DOHH2 (cell line): ENCODE measurements at regions not wholly inside any gene's neighbourhood (a gene's known extent, or its start where the extent isn't known, plus 50 kb on each side); places are given as distances from the start of the nearest gene placed in this dataset.

Experiments used
- H3F3A ChIP-seq: fragments of 200-600 bp; sonication (generic), shearing (Covaris generic); 2 replicates; pipeline ENCODE4 v1.6.0; 2016; ENCODE audit warnings: antibody characterized with exemption, mild to moderate bottlenecking; ENCODE audit not compliant: control insufficient read depth, insufficient read depth
- H3K27ac ChIP-seq: fragments of 200-600 bp; sonication (generic); 2 replicates; pipeline ENCODE4 v1.5.1; 2014; ENCODE audit warnings: low read depth, mild to moderate bottlenecking, low read length, moderate library complexity
- H3K27me3 ChIP-seq: fragments of 200-600 bp; sonication (generic); 2 replicates; pipeline ENCODE4 v1.6.1; 2014; ENCODE audit warnings: mild to moderate bottlenecking, low read length, mixed read lengths; ENCODE audit not compliant: control insufficient read depth
- H3K36me3 ChIP-seq: fragments of 200-600 bp; sonication (generic); 2 replicates; pipeline ENCODE4 v1.6.1; 2014; ENCODE audit warnings: mild to moderate bottlenecking, low read length, moderate library complexity, mixed read lengths; ENCODE audit not compliant: control insufficient read depth
- H3K4me1 ChIP-seq: fragments of 200-600 bp; sonication (generic); 2 replicates; pipeline ENCODE4 v1.6.1; 2014; ENCODE audit warnings: mild to moderate bottlenecking, low read length, mixed read lengths; ENCODE audit not compliant: control insufficient read depth
- H3K4me2 ChIP-seq: fragments of 200-600 bp; sonication (generic); 2 replicates; pipeline ENCODE4 v1.6.0; 2014; ENCODE audit warnings: mild to moderate bottlenecking, low read length, moderate library complexity
- H3K4me3 ChIP-seq: fragments of 200-600 bp; sonication (generic); 2 replicates; pipeline ENCODE4 v1.5.1; 2014; ENCODE audit warnings: mild to moderate bottlenecking, low read length, mixed read lengths
- H3K79me2 ChIP-seq: fragments of 200-600 bp; sonication (generic); 2 replicates; pipeline ENCODE4 v1.6.1; 2014; ENCODE audit warnings: mild to moderate bottlenecking, low read length, mixed read lengths; ENCODE audit not compliant: control insufficient read depth
- H3K9me2 ChIP-seq: fragments of 200-600 bp; sonication (generic); replicated peaks from 2 replicates; pipeline ENCODE4 v1.6.1; 2014; ENCODE audit warnings: mild to moderate bottlenecking, low read length, mixed read lengths; ENCODE audit not compliant: control insufficient read depth
- H3K9me3 ChIP-seq: fragments of 200-600 bp; sonication (generic); 2 replicates; pipeline ENCODE4 v1.6.1; 2014; ENCODE audit warnings: antibody characterized with exemption, low read length, mixed read lengths; ENCODE audit not compliant: control insufficient read depth, insufficient read depth
- H4K20me1 ChIP-seq: fragments of 200-600 bp; sonication (generic); 2 replicates; pipeline ENCODE4 v1.6.0; 2014; ENCODE audit warnings: low read depth, mild to moderate bottlenecking, antibody characterized with exemption, low read length, moderate library complexity; ENCODE audit not compliant: control insufficient read depth, insufficient read depth
- EZH2phosphoT487 ChIP-seq: fragments of 200-600 bp; sonication (generic); IDR thresholded peaks from 2 replicates; pipeline ENCODE4 v1.6.1; 2017; ENCODE audit warnings: borderline replicate concordance, mild to moderate bottlenecking, antibody characterized with exemption, low read length, moderate library complexity, mixed read lengths
- TF ChIP-seq, protein P1 (sequence below): fragments of 200-600 bp; sonication (generic); IDR thresholded peaks from one replicate; pipeline ENCODE4 v1.5.1; 2014; ENCODE audit warnings: antibody characterized with exemption, mild to moderate bottlenecking, low read depth, low read length; ENCODE audit not compliant: poor library complexity, severe bottlenecking

GRCh38 chr20:60629206-60629605 lies 622.9 kb upstream of the CDH4 start:
- TF ChIP-seq, protein P1, sequence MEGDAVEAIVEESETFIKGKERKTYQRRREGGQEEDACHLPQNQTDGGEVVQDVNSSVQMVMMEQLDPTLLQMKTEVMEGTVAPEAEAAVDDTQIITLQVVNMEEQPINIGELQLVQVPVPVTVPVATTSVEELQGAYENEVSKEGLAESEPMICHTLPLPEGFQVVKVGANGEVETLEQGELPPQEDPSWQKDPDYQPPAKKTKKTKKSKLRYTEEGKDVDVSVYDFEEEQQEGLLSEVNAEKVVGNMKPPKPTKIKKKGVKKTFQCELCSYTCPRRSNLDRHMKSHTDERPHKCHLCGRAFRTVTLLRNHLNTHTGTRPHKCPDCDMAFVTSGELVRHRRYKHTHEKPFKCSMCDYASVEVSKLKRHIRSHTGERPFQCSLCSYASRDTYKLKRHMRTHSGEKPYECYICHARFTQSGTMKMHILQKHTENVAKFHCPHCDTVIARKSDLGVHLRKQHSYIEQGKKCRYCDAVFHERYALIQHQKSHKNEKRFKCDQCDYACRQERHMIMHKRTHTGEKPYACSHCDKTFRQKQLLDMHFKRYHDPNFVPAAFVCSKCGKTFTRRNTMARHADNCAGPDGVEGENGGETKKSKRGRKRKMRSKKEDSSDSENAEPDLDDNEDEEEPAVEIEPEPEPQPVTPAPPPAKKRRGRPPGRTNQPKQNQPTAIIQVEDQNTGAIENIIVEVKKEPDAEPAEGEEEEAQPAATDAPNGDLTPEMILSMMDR, result no peak
- TF ChIP-seq EZH2phosphoT487, result no peak
- H3K9me2 ChIP-seq, result no peaks in the 10 kb centered on the region
- no peaks in the 10 kb centered on the region for H4K20me1 ChIP-seq
- no peak overlapping the region for H3K4me2 ChIP-seq
- no peaks in the 10 kb centered on the region for H3K79me2 ChIP-seq
- no peaks in the 10 kb centered on the region for H3K27me3 ChIP-seq
- no peaks in the 10 kb centered on the region; the same call in 1 of the 2 replicates for H3K9me3 ChIP-seq
- no peaks in the 10 kb centered on the region for H3F3A ChIP-seq
- no peaks in the 10 kb centered on the region for H3K36me3 ChIP-seq
- no peak overlapping the region for H3K27ac ChIP-seq
- H3K4me1 ChIP-seq, result no peaks in the 10 kb centered on the region
- H3K4me3 ChIP-seq, result no peak overlapping the region

- Histone ChIP-seq H3K4me1 (no peaks in the 10 kb centered on the region), H3K27ac (no peak overlapping the region), H3F3A (no peaks in the 10 kb centered on the region), H4K20me1 (no peaks in the 10 kb centered on the region), H3K9me2 (no peaks in the 10 kb centered on the region), H3K4me3 (no peak overlapping the region), H3K79me2 (no peaks in the 10 kb centered on the region), H3K4me2 (no peak overlapping the region), H3K9me3 (no peaks in the 10 kb centered on the region; the same call in 1 of the 2 replicates), H3K27me3 (no peaks in the 10 kb centered on the region), H3K36me3 (no peaks in the 10 kb centered on the region)
- no peak for TF ChIP-seq EZH2phosphoT487
- TF ChIP-seq, protein P1, result no peak
Observed at GRCh38 chr20:60630609-60631008, 621.5 kb upstream of the CDH4 start.

DNA sequence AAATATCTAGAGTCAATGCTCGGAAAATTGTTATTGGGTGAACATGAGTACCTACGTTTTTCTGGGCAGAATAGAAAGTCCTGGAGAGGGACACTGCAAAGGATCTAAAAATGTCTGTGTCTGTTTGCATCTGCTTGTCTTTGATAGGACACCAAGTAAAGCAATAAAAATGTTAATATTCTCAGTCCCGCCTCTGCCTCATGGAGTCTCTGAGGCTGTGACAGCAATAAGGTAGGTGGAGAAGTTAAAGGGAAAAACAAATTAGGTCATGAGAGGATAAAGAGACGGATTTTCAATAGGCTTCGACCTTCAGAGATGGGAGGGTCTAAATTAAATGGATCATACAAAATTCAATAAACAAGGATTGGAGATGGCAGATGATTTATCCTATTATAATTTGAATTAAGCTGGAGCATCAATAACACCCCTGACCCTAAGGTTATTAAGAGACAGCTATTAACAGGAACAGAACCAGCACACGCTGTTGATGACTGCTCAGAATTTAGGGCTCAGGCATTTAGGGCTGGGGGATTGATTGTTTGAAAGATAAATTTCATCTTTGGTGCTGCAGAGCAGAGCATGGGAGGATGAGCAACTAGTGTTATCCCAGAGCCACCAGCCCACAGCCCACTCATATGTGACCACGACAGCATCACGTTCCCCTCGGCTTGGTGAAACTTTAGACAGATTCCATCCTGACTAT lies 620.3 kb upstream of the CDH4 start:
- no peaks in the 10 kb centered on the region for H3K27me3 ChIP-seq

More for the DNA sequence above, 620.3 kb upstream of the CDH4 start:
- H3K27ac ChIP-seq, result no peak overlapping the region
- H3K9me3 ChIP-seq, result no peaks in the 10 kb centered on the region; the same call in 1 of the 2 replicates
- no peaks in the 10 kb centered on the region for H3K4me1 ChIP-seq
- H4K20me1 ChIP-seq, result no peaks in the 10 kb centered on the region
- no peak overlapping the region for H3K4me2 ChIP-seq
- H3K36me3 ChIP-seq, result no peaks in the 10 kb centered on the region
- no peaks in the 10 kb centered on the region for H3K9me2 ChIP-seq
- H3F3A ChIP-seq, result no peaks in the 10 kb centered on the region
- TF ChIP-seq EZH2phosphoT487, result no peak
- TF ChIP-seq, protein P1, result no peak
- H3K4me3 ChIP-seq, result no peak overlapping the region
- H3K79me2 ChIP-seq, result no peaks in the 10 kb centered on the region
